Epidermal melanocyte (primary cell): ENCODE measurements at regions not wholly inside any gene's neighbourhood (a gene's known extent, or its start where the extent isn't known, plus 50 kb on each side); places are given as distances from the start of the nearest gene placed in this dataset.

Source experiments
- DNase-seq: peaks from one replicate; pipeline ENCODE4 v3.0.0; 2011; ENCODE audit warnings: low spot score; ENCODE audit not compliant: insufficient read length

- no peak for DNase-seq
Observed at GRCh38 chr7:12882710-12883109, 195.3 kb downstream of the ARL4A start.

DNA sequence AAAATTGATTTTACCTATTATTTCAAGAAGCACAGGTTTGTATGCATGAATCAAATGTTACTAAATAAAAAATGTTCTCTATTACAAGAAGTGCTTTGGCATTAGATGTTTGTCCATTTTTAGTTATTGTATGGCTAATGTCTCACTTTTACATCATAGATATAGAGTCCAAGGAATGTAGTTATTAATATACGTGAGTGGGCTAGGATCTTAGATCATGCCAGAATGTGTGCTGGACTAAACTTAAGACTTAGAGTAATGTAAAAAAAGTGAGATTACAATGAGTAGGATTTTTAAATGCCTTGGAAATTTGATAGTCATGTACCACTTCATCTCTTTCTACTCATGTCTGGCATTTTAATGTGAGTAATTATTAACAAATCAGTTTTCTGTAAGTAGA, 196.6 kb downstream of the ARL4A start:
- DNase-seq = no peak

DNA sequence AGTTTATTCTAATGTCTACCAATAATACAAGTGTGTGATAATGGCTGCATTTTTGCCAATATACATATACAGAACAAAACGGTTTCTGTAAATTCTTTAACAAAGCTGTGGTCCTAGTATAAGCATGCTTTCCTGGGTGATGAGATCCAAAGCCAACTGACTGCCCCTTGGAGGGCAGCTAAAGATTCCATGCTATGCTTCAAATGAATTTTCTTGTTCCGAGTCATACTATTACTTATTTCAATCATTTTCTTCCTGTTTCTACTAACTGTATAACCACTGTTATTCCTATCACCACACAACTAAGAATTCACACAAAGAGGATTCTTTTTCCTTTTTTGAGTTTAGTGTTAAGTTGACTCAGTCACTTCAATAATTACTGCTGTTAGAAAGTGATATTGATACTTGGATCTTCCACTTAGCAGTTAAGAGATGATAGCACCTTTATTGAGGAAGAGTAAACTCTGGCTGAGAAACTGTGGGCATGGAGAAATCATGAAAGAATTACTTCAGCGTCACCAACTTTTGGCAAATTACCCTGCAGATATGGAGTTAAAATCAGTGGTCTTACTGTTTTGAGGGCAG, 197.5 kb downstream of the ARL4A start:
- DNase-seq = no peak

DNA sequence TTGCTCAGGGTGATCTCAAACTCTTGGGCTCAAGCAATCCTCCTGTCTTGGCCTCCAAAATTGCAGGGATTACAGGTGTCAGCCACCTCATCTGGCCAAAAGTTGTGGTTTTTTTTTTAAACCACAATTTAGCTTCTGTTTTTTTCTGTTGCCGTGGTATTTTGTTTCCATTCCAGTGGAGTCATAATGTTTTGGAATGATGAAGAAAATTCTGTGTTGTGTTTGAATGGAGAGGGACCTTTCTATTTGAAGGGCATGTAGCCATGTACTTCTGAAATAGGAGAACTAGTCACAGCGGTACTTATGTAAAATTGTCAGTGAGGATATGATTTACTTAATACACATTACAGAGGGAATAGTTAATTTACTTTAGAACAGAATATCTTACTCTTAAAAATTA, 201.3 kb downstream of the ARL4A start:
- DNase-seq = no peak

DNA sequence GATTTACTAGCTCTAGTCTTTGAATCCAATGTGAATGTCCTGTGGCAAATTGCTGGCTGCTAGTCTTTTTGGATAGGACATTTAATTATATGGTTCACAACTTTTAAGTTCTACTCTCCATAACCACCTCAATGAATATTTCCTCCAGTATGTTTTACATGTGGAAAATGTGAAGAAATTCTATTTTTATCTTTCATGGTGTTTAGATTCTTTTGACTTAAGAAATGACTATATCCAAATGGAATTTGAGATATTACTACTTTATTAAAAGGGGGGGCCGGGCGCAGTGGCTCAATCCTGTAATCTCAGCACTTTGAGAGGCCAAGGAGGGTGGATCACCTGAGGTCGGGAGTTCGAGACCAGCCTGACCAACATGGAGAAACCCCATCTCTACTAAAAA, 202.0 kb downstream of the ARL4A start:
- DNase-seq = no peak

- DNase-seq = no peak
Observed at GRCh38 chr7:12890586-12890985, 203.2 kb downstream of the ARL4A start.

- DNase-seq = no peak
Observed at GRCh38 chr7:12893292-12893691, 205.9 kb downstream of the ARL4A start.

DNA sequence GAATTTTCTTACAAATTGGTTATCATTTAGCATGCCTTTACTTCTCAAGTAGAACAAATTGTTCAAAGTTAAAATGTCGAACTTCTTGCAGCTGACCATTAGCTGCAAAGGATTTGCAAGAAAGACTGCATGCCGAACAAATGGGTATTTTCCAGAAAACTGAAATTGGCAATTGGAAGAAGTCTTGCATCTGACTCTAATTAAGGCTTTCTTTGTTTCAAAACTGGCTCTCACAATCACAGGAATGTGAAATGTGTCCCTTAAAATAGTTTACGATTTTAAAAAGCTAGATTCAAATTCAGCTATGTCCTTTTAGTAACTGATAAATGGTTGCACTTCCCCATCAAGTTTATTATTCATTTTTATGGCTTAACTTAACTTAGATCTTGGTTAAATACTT, 207.9 kb downstream of the ARL4A start:
- DNase-seq = peak; percentile 26

GRCh38 chr7:12896316-12896715, 208.9 kb downstream of the ARL4A start:
- DNase-seq = no peak

- DNase-seq = no peak
Observed at GRCh38 chr7:12898004-12898403, 210.6 kb downstream of the ARL4A start.

- no peak for DNase-seq
Observed at GRCh38 chr7:12898620-12899019, 211.2 kb downstream of the ARL4A start.

- DNase-seq = no peak
Observed at GRCh38 chr7:12905671-12906070, 218.2 kb downstream of the ARL4A start.

GRCh38 chr7:12907774-12908173, 220.3 kb downstream of the ARL4A start:
- no peak for DNase-seq

DNA sequence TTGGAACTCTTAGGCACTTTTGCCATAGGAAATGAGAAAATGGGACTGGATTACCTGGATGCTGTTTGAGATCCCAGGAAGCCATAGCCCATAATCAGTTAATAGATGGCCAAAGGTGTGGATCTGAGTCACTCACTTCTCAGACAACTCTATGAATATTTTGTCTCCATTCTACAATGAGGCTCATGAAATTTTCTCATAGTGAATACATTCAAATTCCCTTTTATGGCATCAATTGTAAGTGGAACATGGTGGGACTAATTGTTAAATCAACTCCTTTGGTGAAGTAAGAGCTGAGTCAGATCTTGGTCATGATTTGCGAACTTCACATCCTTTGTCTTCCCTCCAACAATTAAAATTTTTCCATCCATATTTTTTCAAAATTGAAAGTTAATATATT, 222.1 kb downstream of the ARL4A start:
- no peak for DNase-seq

- DNase-seq = no peak
Observed at GRCh38 chr7:12911053-12911452, 223.6 kb downstream of the ARL4A start.

DNA sequence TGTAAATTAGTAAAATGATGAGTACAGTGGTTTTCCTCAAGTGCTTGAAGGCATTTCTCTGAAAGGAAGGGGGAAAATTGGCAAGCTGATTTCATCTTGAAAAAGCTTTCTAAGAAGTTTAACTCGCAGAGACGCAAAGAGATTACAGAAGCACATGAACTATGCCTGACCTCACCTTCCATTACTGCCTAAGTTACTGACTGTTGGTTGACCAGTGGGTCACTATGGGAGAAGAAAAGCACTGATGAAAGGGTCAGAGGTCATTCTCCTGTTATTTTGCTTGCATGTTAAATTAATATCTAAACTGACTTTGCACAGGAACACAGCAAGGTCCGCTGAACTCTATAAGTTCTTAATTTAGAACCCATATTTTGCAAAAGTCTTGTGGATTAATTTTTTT, 225.6 kb downstream of the ARL4A start:
- no peak for DNase-seq

DNA sequence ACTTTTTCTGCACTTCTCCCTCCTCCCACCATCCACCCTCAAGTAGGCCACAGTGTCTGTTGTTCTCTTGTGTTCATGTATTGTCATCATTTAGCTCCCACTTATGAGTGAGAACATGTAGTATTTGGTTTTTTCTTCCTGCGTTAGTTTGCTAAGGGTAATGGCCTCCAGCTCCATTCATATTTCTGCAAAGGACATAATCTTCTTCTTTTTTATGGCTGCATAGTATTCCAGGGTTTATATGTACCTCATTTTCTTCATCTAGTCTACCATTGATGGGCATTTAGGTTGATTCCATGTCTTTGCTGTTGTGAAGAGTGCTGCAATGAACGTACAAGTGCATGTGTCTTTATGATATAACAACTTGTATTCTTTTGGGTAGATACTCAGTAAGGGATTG, 230.4 kb downstream of the ARL4A start:
- no peak for DNase-seq

GRCh38 chr7:12921751-12922345, 234.4 kb downstream of the ARL4A start:
- DNase-seq = no peak

GRCh38 chr7:12923971-12924370, 236.5 kb downstream of the ARL4A start:
- no peak for DNase-seq

GRCh38 chr7:12926206-12926605, 238.8 kb downstream of the ARL4A start:
- no peak for DNase-seq

GRCh38 chr7:12927635-12928434, 240.4 kb downstream of the ARL4A start:
- DNase-seq = no peak

DNA sequence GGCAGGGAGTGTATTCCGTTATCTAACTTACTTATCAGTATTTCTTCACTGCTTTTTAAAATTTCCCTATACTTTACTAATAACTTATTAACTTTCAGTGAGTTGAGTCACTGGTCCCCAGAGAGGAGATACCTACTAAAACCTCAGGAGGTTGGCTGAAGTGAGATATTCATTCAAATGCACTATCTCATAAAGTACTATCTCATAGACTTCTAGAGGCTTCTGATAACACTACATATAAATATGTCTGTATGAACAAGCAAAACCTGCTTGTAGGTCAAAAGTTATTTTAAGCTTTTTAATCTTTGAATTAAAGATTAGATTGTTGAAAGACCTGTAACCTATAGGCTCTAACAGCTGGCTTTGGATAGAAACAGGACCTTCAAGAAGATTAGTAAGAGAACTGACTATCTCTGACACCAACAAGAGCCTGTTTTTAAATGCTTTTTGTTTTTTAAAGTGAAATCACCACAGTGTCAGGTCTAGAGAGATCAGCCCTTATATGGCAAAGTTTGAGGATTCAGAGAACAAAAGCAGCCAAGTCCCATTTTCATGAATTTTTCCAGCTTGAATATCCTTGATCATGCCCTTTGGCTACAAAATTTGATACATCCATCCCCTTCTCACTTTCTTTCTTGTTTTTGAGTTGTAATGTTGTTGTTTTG, 242.2 kb downstream of the ARL4A start:
- no peak for DNase-seq
